ENCODE measurements at regions not wholly inside any gene's neighbourhood (a gene's known extent, or its start where the extent isn't known, plus 50 kb on each side); places are given as distances from the start of the nearest gene placed in this dataset.

GRCh38 chr7:67401492-67401891 is 404.9 kb downstream of the TYW1 start:
- DNase-seq (ENCODE audit: extremely low read depth, low read depth) = no peak
- no peak for TF ChIP-seq CTCF (IDR thresholded peaks at IDR 0.05; ENCODE audit: low read depth, low read length)

GRCh38 chr7:67402280-67402679 is 405.6 kb downstream of the TYW1 start:
- TF ChIP-seq CTCF (IDR thresholded peaks at IDR 0.05; ENCODE audit: low read depth, low read length) = no peak
- DNase-seq (ENCODE audit: extremely low read depth, low read depth) = no peak

GRCh38 chr7:67406976-67407375 is 410.3 kb downstream of the TYW1 start:
- no peak for TF ChIP-seq CTCF (IDR thresholded peaks at IDR 0.05; ENCODE audit: low read depth, low read length)
- no peak for DNase-seq (ENCODE audit: extremely low read depth, low read depth)

- no peak for TF ChIP-seq CTCF (IDR thresholded peaks at IDR 0.05; ENCODE audit: low read depth, low read length)
- DNase-seq (ENCODE audit: extremely low read depth, low read depth) = no peak
Measured at GRCh38 chr7:67407392-67408071, 410.9 kb downstream of the TYW1 start.

- no peak for DNase-seq (ENCODE audit: extremely low read depth, low read depth)
Measured at GRCh38 chr7:67408109-67408508, 411.5 kb downstream of the TYW1 start.

GRCh38 chr7:67413670-67414069 is 417.0 kb downstream of the TYW1 start:
- DNase-seq (ENCODE audit: extremely low read depth, low read depth) = no peak
- TF ChIP-seq CTCF (IDR thresholded peaks at IDR 0.05; ENCODE audit: low read depth, low read length) = no peak

More at GRCh38 chr7:67408109-67408508, 411.5 kb downstream of the TYW1 start:
- TF ChIP-seq CTCF (IDR thresholded peaks at IDR 0.05; ENCODE audit: low read depth, low read length) = no peak

GRCh38 chr7:67414858-67415257 is 418.2 kb downstream of the TYW1 start:
- TF ChIP-seq CTCF (IDR thresholded peaks at IDR 0.05; ENCODE audit: low read depth, low read length) = no peak
- no peak for DNase-seq (ENCODE audit: extremely low read depth, low read depth)

Measured in AG09319 (cell line).